Mesenchymal stem cell (in vitro differentiated cells and primary cell): ENCODE measurements at regions not wholly inside any gene's neighbourhood (a gene's known extent, or its start where the extent isn't known, plus 50 kb on each side); places are given as distances from the start of the nearest gene placed in this dataset.
"Not testable (repeated sequence)": the region's sequence is repeated elsewhere in the genome, so short reads cannot be mapped to it uniquely, and the experiment has no call there.

Source experiments
- DNase-seq: peaks from one replicate; pipeline ENCODE4 v3.0.0-alpha.2; 2013
- H2AFZ ChIP-seq: one replicate; pipeline ENCODE4 v1.6.1; 2013; ENCODE audit warnings: low read depth, mild to moderate bottlenecking, control low read depth, inconsistent platforms, low read length, moderate library complexity
- H2AK5ac ChIP-seq: 2 replicates; pipeline ENCODE4 v1.6.1; 2013; ENCODE audit warnings: low read length, moderate library complexity, mild to moderate bottlenecking, inconsistent platforms; ENCODE audit not compliant: severe bottlenecking
- H2BK120ac ChIP-seq: one replicate; pipeline ENCODE4 v1.6.1; 2013; ENCODE audit warnings: low read depth, mild to moderate bottlenecking, inconsistent platforms, low read length, moderate library complexity
- H2BK12ac ChIP-seq, 2 experiments: one replicate each; pipeline ENCODE4 v1.6.1; 2013; ENCODE audit warnings: inconsistent platforms in 2 of 2, low read length in 2 of 2, mild to moderate bottlenecking in 2 of 2, moderate library complexity in 2 of 2, control low read depth in 1 of 2
- H2BK15ac ChIP-seq: one replicate; pipeline ENCODE4 v1.6.1; 2013; ENCODE audit warnings: mild to moderate bottlenecking, low read depth, inconsistent platforms; ENCODE audit not compliant: poor library complexity, severe bottlenecking
- H2BK5ac ChIP-seq: 2 replicates; pipeline ENCODE4 v1.6.1; 2013; ENCODE audit warnings: low read depth, mild to moderate bottlenecking, low read length, control low read depth, inconsistent platforms; ENCODE audit not compliant: poor library complexity, severe bottlenecking
- H3K14ac ChIP-seq, 2 experiments: one replicate each; pipeline ENCODE4 v1.6.1; 2013; ENCODE audit warnings: inconsistent platforms in 2 of 2, low read length in 2 of 2, control low read depth in 1 of 2, mild to moderate bottlenecking in 1 of 2, moderate library complexity in 1 of 2
- H3K18ac ChIP-seq, 2 experiments: one replicate each; pipeline ENCODE4 v1.6.1; 2013; ENCODE audit warnings: inconsistent platforms in 2 of 2, low read length in 2 of 2, control low read depth in 1 of 2, low read depth in 1 of 2, mild to moderate bottlenecking in 1 of 2
- H3K23ac ChIP-seq, 2 experiments: one replicate each; pipeline ENCODE4 v1.6.1; 2013; ENCODE audit warnings: inconsistent platforms in 2 of 2, low read length in 2 of 2, mild to moderate bottlenecking in 2 of 2, moderate library complexity in 2 of 2, control low read depth in 1 of 2
- H3K27ac ChIP-seq: 2 replicates; pipeline ENCODE4 v1.5.1; 2013; ENCODE audit warnings: mild to moderate bottlenecking, moderate library complexity, low read length, control low read depth, inconsistent platforms; ENCODE audit not compliant: poor library complexity, severe bottlenecking
- H3K27me3 ChIP-seq, 2 experiments: 2 replicates each; pipeline versions ENCODE4 v1.6.1 to v1.7.0; 2013; ENCODE audit warnings: low read length in 2 of 2, mild to moderate bottlenecking in 2 of 2, moderate library complexity in 2 of 2, control low read depth in 1 of 2, inconsistent platforms in 1 of 2; ENCODE audit not compliant: control insufficient read depth in 1 of 2, insufficient read depth in 1 of 2
- H3K36me3 ChIP-seq, 2 experiments: 2 replicates each; pipeline versions ENCODE4 v1.6.1 to v1.7.0; 2013; ENCODE audit warnings: low read length in 2 of 2, control low read depth in 1 of 2, inconsistent platforms in 1 of 2, low read depth in 1 of 2, mild to moderate bottlenecking in 1 of 2; ENCODE audit not compliant: insufficient read depth in 2 of 2, control insufficient read depth in 1 of 2
- H3K4ac ChIP-seq, 2 experiments: one replicate each; pipeline ENCODE4 v1.6.1; 2013; ENCODE audit warnings: inconsistent platforms in 2 of 2, low read length in 2 of 2, mild to moderate bottlenecking in 2 of 2, moderate library complexity in 2 of 2, control low read depth in 1 of 2, low read depth in 1 of 2
- H3K4me1 ChIP-seq: 2 replicates; pipeline ENCODE4 v1.6.1; 2013; ENCODE audit warnings: low read depth, low read length, control low read depth; ENCODE audit not compliant: control insufficient read depth, insufficient read depth
- H3K4me2 ChIP-seq: 2 replicates; pipeline ENCODE4 v1.6.1; 2013; ENCODE audit warnings: low read length, mild to moderate bottlenecking, inconsistent platforms; ENCODE audit not compliant: poor library complexity, severe bottlenecking
- H3K4me3 ChIP-seq, 2 experiments: 2 replicates each; pipeline versions ENCODE4 v1.5.1 to v1.7.0; 2013; ENCODE audit warnings: low read length in 2 of 2, mild to moderate bottlenecking in 2 of 2, control low read depth in 1 of 2, low read depth in 1 of 2; ENCODE audit not compliant: insufficient read depth in 1 of 2
- H3K79me1 ChIP-seq: replicated peaks from 2 replicates; pipeline ENCODE4 v1.6.1; 2013; ENCODE audit warnings: mild to moderate bottlenecking, control low read depth, low read length, inconsistent platforms; ENCODE audit not compliant: poor library complexity, severe bottlenecking
- H3K9ac ChIP-seq: 2 replicates; pipeline ENCODE4 v1.7.0; 2013; ENCODE audit warnings: mild to moderate bottlenecking, low read length, moderate library complexity
- H3K9me3 ChIP-seq: 2 replicates; pipeline ENCODE4 v1.7.0; 2013; ENCODE audit warnings: mild to moderate bottlenecking, low read length; ENCODE audit not compliant: control insufficient read depth
- H4K8ac ChIP-seq: one replicate; pipeline ENCODE4 v1.6.1; 2013; ENCODE audit warnings: inconsistent platforms, mild to moderate bottlenecking, low read length, moderate library complexity
- H4K91ac ChIP-seq: one replicate; pipeline ENCODE4 v1.6.1; 2013; ENCODE audit warnings: mild to moderate bottlenecking, low read length, inconsistent platforms
- WGBS: methylation state at CpG from one replicate; pipeline ENCODE4 v1.1.7; 2013; ENCODE audit warnings: mixed read lengths; 5-methylcytosine and 5-hydroxymethylcytosine counted together

GRCh38 chr15:84400820-84401219 lies 165.2 kb downstream of the GOLGA6L4 start:
- H4K91ac ChIP-seq, result no peak overlapping the region
- H3K36me3 ChIP-seq, result no peaks in the 10 kb centered on the region
- no peak overlapping the region for H4K8ac ChIP-seq
- no peak overlapping the region for H2BK120ac ChIP-seq
- H2BK12ac ChIP-seq, result no peak overlapping the region
- H3K14ac ChIP-seq, result no peak overlapping the region
- H2BK15ac ChIP-seq, result no peak overlapping the region
- no peak overlapping the region for H2BK5ac ChIP-seq
- H3K27ac ChIP-seq, result no peak overlapping the region
- H3K4me1 ChIP-seq, result no peaks in the 10 kb centered on the region
- no peaks in the 10 kb centered on the region for H3K9me3 ChIP-seq
- H3K27me3 ChIP-seq, result no peaks in the 10 kb centered on the region
- no peak overlapping the region for H3K4me2 ChIP-seq
- H2AFZ ChIP-seq, result no peak overlapping the region
- DNase-seq, result no peak
- WGBS, result 59% methylated on average over 5 of the region's 5 CpGs
- H3K4ac ChIP-seq, result no peak overlapping the region
- no peaks in the 10 kb centered on the region for H3K79me1 ChIP-seq
- H3K4me3 ChIP-seq, result no peak overlapping the region
- no peak overlapping the region for H2AK5ac ChIP-seq
- H3K18ac ChIP-seq, result no peak overlapping the region
- no peak overlapping the region for H3K9ac ChIP-seq
- no peak overlapping the region for H3K23ac ChIP-seq

GRCh38 chr15:84401461-84401860 lies 165.9 kb downstream of the GOLGA6L4 start:
- not testable (repeated sequence) for H2AFZ ChIP-seq, H3K4me2 ChIP-seq, H3K14ac ChIP-seq, H3K9ac ChIP-seq, H3K4me3 ChIP-seq, H3K27me3 ChIP-seq, H3K9me3 ChIP-seq, DNase-seq, H2AK5ac ChIP-seq, H3K79me1 ChIP-seq, H3K27ac ChIP-seq, H3K23ac ChIP-seq, H2BK120ac ChIP-seq, H2BK15ac ChIP-seq, H3K4me1 ChIP-seq, H2BK12ac ChIP-seq, H3K18ac ChIP-seq, H2BK5ac ChIP-seq, H4K8ac ChIP-seq, H3K36me3 ChIP-seq, H3K4ac ChIP-seq, H4K91ac ChIP-seq
- 95% methylated on average over 5 of the region's 5 CpGs for WGBS

- not testable (repeated sequence) for DNase-seq, H3K4me1 ChIP-seq, H3K27me3 ChIP-seq, H3K79me1 ChIP-seq, H2AFZ ChIP-seq, H2BK12ac ChIP-seq, H3K27ac ChIP-seq, H4K91ac ChIP-seq, H3K14ac ChIP-seq, H2BK5ac ChIP-seq, H3K9ac ChIP-seq, H3K9me3 ChIP-seq, H3K4ac ChIP-seq, H3K4me2 ChIP-seq, H2AK5ac ChIP-seq, H3K18ac ChIP-seq, H2BK120ac ChIP-seq, H3K4me3 ChIP-seq, H3K36me3 ChIP-seq, H3K23ac ChIP-seq, H4K8ac ChIP-seq, H2BK15ac ChIP-seq
- WGBS, result 91% methylated on average over 14 of the region's 14 CpGs
These were observed 166.6 kb downstream of the GOLGA6L4 start for GRCh38 chr15:84401891-84402840.

- WGBS, result 83% methylated on average over 21 of the region's 21 CpGs
- Histone ChIP-seq H4K91ac (no peak overlapping the region), H3K27me3 (no peaks in the 10 kb centered on the region)
These were observed 167.5 kb downstream of the GOLGA6L4 start for GRCh38 chr15:84402856-84403608.

More at GRCh38 chr15:84402856-84403608, 167.5 kb downstream of the GOLGA6L4 start:
- Histone ChIP-seq H3K23ac (no peak overlapping the region), H3K4ac (no peak overlapping the region), H3K4me2 (no peak overlapping the region), H3K14ac (peak overlapping the region in 1 of 2 experiments; percentile 55), H2BK120ac (no peak overlapping the region), H3K36me3 (no peaks in the 10 kb centered on the region), H3K18ac (no peak overlapping the region), H2BK12ac (no peak overlapping the region), H2AK5ac (no peak overlapping the region), H3K79me1 (no peaks in the 10 kb centered on the region), H3K9ac (no peak overlapping the region), H2BK5ac (no peak overlapping the region), H2AFZ (no peak overlapping the region), H3K27ac (no peak overlapping the region), H4K8ac (no peak overlapping the region), H3K9me3 (no peaks in the 10 kb centered on the region), H3K4me1 (no peaks in the 10 kb centered on the region), H2BK15ac (no peak overlapping the region), H3K4me3 (no peak overlapping the region)
- DNase-seq, result no peak
